OCI-LY1 (cell line): ENCODE measurements at regions not wholly inside any gene's neighbourhood (a gene's known extent, or its start where the extent isn't known, plus 50 kb on each side); places are given as distances from the start of the nearest gene placed in this dataset.

Experiments used
- EZH2 ChIP-seq: fragments of 200-600 bp; sonication (generic), shearing (Covaris generic); IDR thresholded peaks from 2 replicates; pipeline ENCODE4 v1.8.0; 2017; ENCODE audit warnings: borderline replicate concordance, mixed run types, mild to moderate bottlenecking, antibody characterized with exemption, low read length, moderate library complexity, mixed read lengths
- TF ChIP-seq, protein P1 (sequence below): fragments of 200-600 bp; sonication (generic), shearing (Covaris generic); IDR thresholded peaks from 2 replicates; pipeline ENCODE4 v1.5.1; 2017; ENCODE audit warnings: mild to moderate bottlenecking, antibody characterized with exemption, low read length, moderate library complexity, mixed read lengths

- TF ChIP-seq, protein P1, sequence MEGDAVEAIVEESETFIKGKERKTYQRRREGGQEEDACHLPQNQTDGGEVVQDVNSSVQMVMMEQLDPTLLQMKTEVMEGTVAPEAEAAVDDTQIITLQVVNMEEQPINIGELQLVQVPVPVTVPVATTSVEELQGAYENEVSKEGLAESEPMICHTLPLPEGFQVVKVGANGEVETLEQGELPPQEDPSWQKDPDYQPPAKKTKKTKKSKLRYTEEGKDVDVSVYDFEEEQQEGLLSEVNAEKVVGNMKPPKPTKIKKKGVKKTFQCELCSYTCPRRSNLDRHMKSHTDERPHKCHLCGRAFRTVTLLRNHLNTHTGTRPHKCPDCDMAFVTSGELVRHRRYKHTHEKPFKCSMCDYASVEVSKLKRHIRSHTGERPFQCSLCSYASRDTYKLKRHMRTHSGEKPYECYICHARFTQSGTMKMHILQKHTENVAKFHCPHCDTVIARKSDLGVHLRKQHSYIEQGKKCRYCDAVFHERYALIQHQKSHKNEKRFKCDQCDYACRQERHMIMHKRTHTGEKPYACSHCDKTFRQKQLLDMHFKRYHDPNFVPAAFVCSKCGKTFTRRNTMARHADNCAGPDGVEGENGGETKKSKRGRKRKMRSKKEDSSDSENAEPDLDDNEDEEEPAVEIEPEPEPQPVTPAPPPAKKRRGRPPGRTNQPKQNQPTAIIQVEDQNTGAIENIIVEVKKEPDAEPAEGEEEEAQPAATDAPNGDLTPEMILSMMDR, result no peak
- TF ChIP-seq EZH2, result no peak
Measured at GRCh38 chr12:11460343-11461023, 65.1 kb upstream of the PRB2 start.
